ENCODE measurements at regions not wholly inside any gene's neighbourhood (a gene's known extent, or its start where the extent isn't known, plus 50 kb on each side); places are given as distances from the start of the nearest gene placed in this dataset.

- Histone ChIP-seq H3K36me3 (ENCODE audit: insufficient read depth, low read length) (no peaks in the 10 kb centered on the region), H3K27ac (ENCODE audit: low read depth, low read length) (no peak overlapping the region), H3K9me3 (ENCODE audit: low read length) (no peaks in the 10 kb centered on the region), H3K4me1 (ENCODE audit: insufficient read depth, low read length) (no peaks in the 10 kb centered on the region), H3K4me3 (ENCODE audit: low read length) (no peak overlapping the region), H3K27me3 (ENCODE audit: insufficient read depth, low read length, poor library complexity, severe bottlenecking) (no peaks in the 10 kb centered on the region)
- Mint-ChIP-seq H3K9me3 (peaks cover 0 to 32% (median 9%) of the 10 kb centered on the region in 5 donors), H3K27me3 (no peaks in the 10 kb centered on the region), H3K4me3 (no peak overlapping the region), H3K27ac (no peak overlapping the region), H3K36me3 (no peaks in the 10 kb centered on the region), H3K4me1 (no peaks in the 10 kb centered on the region)
- no peak for DNase-seq
- ChIA-PET POLR2A (no interaction called here), CTCF (no interaction called here)
These were observed 545.0 kb upstream of the PIK3C3 start for GRCh38 chr18:41410006-41410405.

GRCh38 chr18:41406834-41407233 lies 548.2 kb upstream of the PIK3C3 start:
- no peaks in the 10 kb centered on the region for H3K27me3 ChIP-seq (ENCODE audit: insufficient read depth, low read length, poor library complexity, severe bottlenecking)
- no peaks in the 10 kb centered on the region for H3K9me3 ChIP-seq (ENCODE audit: low read length)
- H3K27me3 Mint-ChIP-seq, result no peaks in the 10 kb centered on the region
- peaks cover 0 to 19% (median 7%) of the 10 kb centered on the region in 5 donors for H3K9me3 Mint-ChIP-seq
- no peak overlapping the region for H3K4me3 ChIP-seq (ENCODE audit: low read length)
- no peaks in the 10 kb centered on the region for H3K4me1 ChIP-seq (ENCODE audit: insufficient read depth, low read length)
- POLR2A ChIA-PET, result no interaction called here
- CTCF ChIA-PET, result no interaction called here
- H3K36me3 ChIP-seq (ENCODE audit: insufficient read depth, low read length), result no peaks in the 10 kb centered on the region
- H3K27ac Mint-ChIP-seq, result no peak overlapping the region
- no peak overlapping the region for H3K27ac ChIP-seq (ENCODE audit: low read depth, low read length)
- H3K4me1 Mint-ChIP-seq, result no peaks in the 10 kb centered on the region
- no peak overlapping the region for H3K4me3 Mint-ChIP-seq
- H3K36me3 Mint-ChIP-seq, result no peaks in the 10 kb centered on the region
- no peak for DNase-seq

GRCh38 chr18:41396861-41397260 lies 558.2 kb upstream of the PIK3C3 start:
- ChIA-PET POLR2A (no interaction called here), CTCF (no interaction called here)
- H3K27ac ChIP-seq (ENCODE audit: low read depth, low read length), result no peak overlapping the region
- Mint-ChIP-seq H3K9me3 (peaks cover 0 to 6% (median 4%) of the 10 kb centered on the region in 5 donors), H3K4me1 (no peaks in the 10 kb centered on the region), H3K27me3 (peaks cover 0 to 1% of the 10 kb centered on the region in 2 donors), H3K36me3 (no peaks in the 10 kb centered on the region), H3K4me3 (no peak overlapping the region), H3K27ac (no peak overlapping the region)
- H3K27me3 ChIP-seq (ENCODE audit: insufficient read depth, low read length, poor library complexity, severe bottlenecking), result no peaks in the 10 kb centered on the region
- H3K4me1 ChIP-seq (ENCODE audit: insufficient read depth, low read length), result no peaks in the 10 kb centered on the region
- no peak for DNase-seq
- H3K9me3 ChIP-seq (ENCODE audit: low read length), result no peaks in the 10 kb centered on the region
- H3K36me3 ChIP-seq (ENCODE audit: insufficient read depth, low read length), result no peaks in the 10 kb centered on the region
- H3K4me3 ChIP-seq (ENCODE audit: low read length), result no peak overlapping the region

- no peak overlapping the region for H3K4me3 Mint-ChIP-seq
- no peaks in the 10 kb centered on the region for H3K4me1 Mint-ChIP-seq
- no peaks in the 10 kb centered on the region for H3K9me3 ChIP-seq (ENCODE audit: low read length)
- H3K36me3 ChIP-seq (ENCODE audit: insufficient read depth, low read length), result no peaks in the 10 kb centered on the region
- no peak overlapping the region for H3K27ac Mint-ChIP-seq
- no peak overlapping the region for H3K4me3 ChIP-seq (ENCODE audit: low read length)
- H3K27ac ChIP-seq (ENCODE audit: low read depth, low read length), result no peak overlapping the region
- peaks cover 0 to 6% (median 4%) of the 10 kb centered on the region in 5 donors for H3K9me3 Mint-ChIP-seq
- H3K27me3 Mint-ChIP-seq, result peaks cover 0 to 1% of the 10 kb centered on the region in 2 donors
- ChIA-PET POLR2A (no interaction called here), CTCF (no interaction called here)
- no peaks in the 10 kb centered on the region for H3K27me3 ChIP-seq (ENCODE audit: insufficient read depth, low read length, poor library complexity, severe bottlenecking)
- no peak for DNase-seq
- H3K36me3 Mint-ChIP-seq, result no peaks in the 10 kb centered on the region
- no peaks in the 10 kb centered on the region for H3K4me1 ChIP-seq (ENCODE audit: insufficient read depth, low read length)
These were observed 558.8 kb upstream of the PIK3C3 start for GRCh38 chr18:41396211-41396610.

- Histone ChIP-seq H3K4me3 (ENCODE audit: low read length) (no peak overlapping the region), H3K4me1 (ENCODE audit: insufficient read depth, low read length) (no peaks in the 10 kb centered on the region), H3K27ac (ENCODE audit: low read depth, low read length) (no peak overlapping the region), H3K27me3 (ENCODE audit: insufficient read depth, low read length, poor library complexity, severe bottlenecking) (no peaks in the 10 kb centered on the region), H3K9me3 (ENCODE audit: low read length) (no peaks in the 10 kb centered on the region), H3K36me3 (ENCODE audit: insufficient read depth, low read length) (no peaks in the 10 kb centered on the region)
- no peak overlapping the region for H3K27ac Mint-ChIP-seq
- no peak overlapping the region for H3K4me3 Mint-ChIP-seq
- POLR2A ChIA-PET, result no interaction called here
- H3K36me3 Mint-ChIP-seq, result no peaks in the 10 kb centered on the region
- DNase-seq, result no peak
- CTCF ChIA-PET, result no interaction called here
- H3K9me3 Mint-ChIP-seq, result peaks cover 0 to 6% (median 4%) of the 10 kb centered on the region in 5 donors
- H3K27me3 Mint-ChIP-seq, result peaks cover 0 to 1% of the 10 kb centered on the region in 2 donors
- no peaks in the 10 kb centered on the region for H3K4me1 Mint-ChIP-seq
These were observed 559.3 kb upstream of the PIK3C3 start for GRCh38 chr18:41395695-41396094.

GRCh38 chr18:41391616-41392595 lies 563.1 kb upstream of the PIK3C3 start:
- Mint-ChIP-seq H3K27ac (no peak overlapping the region), H3K9me3 (peaks cover 2 to 6% (median 4%) of the 10 kb centered on the region in 5 donors), H3K36me3 (no peaks in the 10 kb centered on the region), H3K4me3 (no peak overlapping the region), H3K4me1 (no peaks in the 10 kb centered on the region), H3K27me3 (peaks cover 0 to 1% of the 10 kb centered on the region in 2 donors)
- no peak for DNase-seq
- CTCF ChIA-PET, result no interaction called here
- Histone ChIP-seq H3K4me3 (ENCODE audit: low read length) (no peak overlapping the region), H3K4me1 (ENCODE audit: insufficient read depth, low read length) (no peaks in the 10 kb centered on the region), H3K27ac (ENCODE audit: low read depth, low read length) (no peak overlapping the region), H3K27me3 (ENCODE audit: insufficient read depth, low read length, poor library complexity, severe bottlenecking) (no peaks in the 10 kb centered on the region), H3K36me3 (ENCODE audit: insufficient read depth, low read length) (no peaks in the 10 kb centered on the region), H3K9me3 (ENCODE audit: low read length) (no peaks in the 10 kb centered on the region)
- POLR2A ChIA-PET, result no interaction called here

GRCh38 chr18:41390309-41390708 lies 564.7 kb upstream of the PIK3C3 start:
- H3K36me3 Mint-ChIP-seq, result no peaks in the 10 kb centered on the region
- POLR2A ChIA-PET, result no interaction called here

GRCh38 chr18:41378598-41378997 lies 576.4 kb upstream of the PIK3C3 start:
- Histone ChIP-seq H3K27ac (ENCODE audit: low read depth, low read length) (no peak overlapping the region), H3K4me3 (ENCODE audit: low read length) (no peak overlapping the region), H3K36me3 (ENCODE audit: insufficient read depth, low read length) (no peaks in the 10 kb centered on the region), H3K9me3 (ENCODE audit: low read length) (no peaks in the 10 kb centered on the region), H3K27me3 (ENCODE audit: insufficient read depth, low read length, poor library complexity, severe bottlenecking) (no peaks in the 10 kb centered on the region), H3K4me1 (ENCODE audit: insufficient read depth, low read length) (no peaks in the 10 kb centered on the region)
- Mint-ChIP-seq H3K27ac (no peak overlapping the region), H3K27me3 (no peaks in the 10 kb centered on the region), H3K4me3 (no peak overlapping the region), H3K9me3 (peaks cover under 1 to 19% (median 7%) of the 10 kb centered on the region in 5 donors), H3K4me1 (no peaks in the 10 kb centered on the region), H3K36me3 (no peaks in the 10 kb centered on the region)
- POLR2A ChIA-PET, result no interaction called here
- CTCF ChIA-PET, result no interaction called here
- DNase-seq, result no peak

More at GRCh38 chr18:41390309-41390708, 564.7 kb upstream of the PIK3C3 start:
- Mint-ChIP-seq H3K9me3 (peaks cover 3 to 13% (median 11%) of the 10 kb centered on the region in 5 donors), H3K4me1 (no peaks in the 10 kb centered on the region), H3K27ac (no peak overlapping the region), H3K27me3 (peaks cover 0 to 3% of the 10 kb centered on the region in 2 donors), H3K4me3 (no peak overlapping the region)
- CTCF ChIA-PET, result no interaction called here
- H3K4me1 ChIP-seq (ENCODE audit: insufficient read depth, low read length), result no peaks in the 10 kb centered on the region
- no peak overlapping the region for H3K27ac ChIP-seq (ENCODE audit: low read depth, low read length)
- H3K9me3 ChIP-seq (ENCODE audit: low read length), result no peaks in the 10 kb centered on the region
- no peaks in the 10 kb centered on the region for H3K27me3 ChIP-seq (ENCODE audit: insufficient read depth, low read length, poor library complexity, severe bottlenecking)
- no peak overlapping the region for H3K4me3 ChIP-seq (ENCODE audit: low read length)
- no peaks in the 10 kb centered on the region for H3K36me3 ChIP-seq (ENCODE audit: insufficient read depth, low read length)
- DNase-seq, result no peak

All from CD8-positive, alpha-beta memory T cell (primary cell).